HTR-8/SVneo (cell line): ENCODE measurements at regions not wholly inside any gene's neighbourhood (a gene's known extent, or its start where the extent isn't known, plus 50 kb on each side); places are given as distances from the start of the nearest gene placed in this dataset.
A peak's percentile ranks its signal among the peaks of the same experiment; 100 is the strongest.
"Not testable (repeated sequence)": the region's sequence is repeated elsewhere in the genome, so short reads cannot be mapped to it uniquely, and the experiment has no call there.

Source experiments
- DNase-seq: peaks from one replicate; pipeline ENCODE4 v3.0.0; 2011; ENCODE audit warnings: low spot score, mixed read lengths; ENCODE audit not compliant: insufficient read length
- FAIRE-seq: peaks from 2 replicates; lab custom pipeline; 2011; peaks lifted over from hg19 to GRCh38; lab: Jason Lieb, UNC

DNA sequence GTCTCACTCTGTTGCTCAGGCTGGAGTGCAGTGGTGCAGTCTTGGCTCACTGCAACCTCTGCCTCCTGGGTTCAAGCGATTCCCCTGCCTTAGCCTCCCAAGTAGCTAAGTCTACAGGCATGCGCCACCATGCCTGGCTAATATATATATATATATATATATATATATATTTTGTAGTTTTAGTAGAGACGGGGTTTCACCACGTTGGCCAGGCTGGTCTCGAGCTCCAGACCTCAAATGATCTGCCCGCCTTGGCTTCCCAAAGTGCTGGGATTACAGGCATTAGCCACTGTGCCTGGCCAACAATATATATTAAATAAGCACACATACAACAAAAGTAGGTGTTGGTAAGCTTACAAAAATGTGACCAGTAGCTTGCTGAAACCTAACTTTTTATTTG lies 1364.3 kb downstream of the CDH12 start:
- FAIRE-seq, DNase-seq: not testable (repeated sequence)

DNA sequence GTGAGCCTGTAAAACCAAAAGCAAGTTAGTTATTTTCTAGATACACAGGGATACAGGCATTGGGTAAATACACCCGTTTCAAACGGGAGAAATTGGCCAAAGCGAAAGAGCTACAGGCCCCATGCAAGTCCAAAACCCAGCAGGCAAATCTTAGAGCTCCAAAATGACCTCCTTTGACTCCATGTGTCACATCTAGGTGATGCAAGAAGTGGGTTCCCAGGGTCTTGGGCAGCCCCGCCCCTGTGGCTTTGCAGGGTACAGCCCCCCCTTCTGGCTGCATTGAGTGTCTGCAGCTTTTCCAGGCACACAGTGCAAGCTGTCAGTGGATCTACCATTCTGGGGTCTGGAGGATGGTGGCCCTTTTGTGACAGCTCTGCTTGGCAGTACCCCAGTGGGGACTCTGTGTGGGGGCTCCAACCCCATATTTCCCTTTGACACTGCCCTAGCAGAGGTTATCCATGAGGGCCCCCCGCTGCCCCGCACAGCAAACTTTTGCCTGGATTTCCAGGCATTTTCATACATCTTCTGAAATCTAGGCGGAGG lies 1367.6 kb downstream of the CDH12 start:
- FAIRE-seq, DNase-seq: not testable (repeated sequence)

DNA sequence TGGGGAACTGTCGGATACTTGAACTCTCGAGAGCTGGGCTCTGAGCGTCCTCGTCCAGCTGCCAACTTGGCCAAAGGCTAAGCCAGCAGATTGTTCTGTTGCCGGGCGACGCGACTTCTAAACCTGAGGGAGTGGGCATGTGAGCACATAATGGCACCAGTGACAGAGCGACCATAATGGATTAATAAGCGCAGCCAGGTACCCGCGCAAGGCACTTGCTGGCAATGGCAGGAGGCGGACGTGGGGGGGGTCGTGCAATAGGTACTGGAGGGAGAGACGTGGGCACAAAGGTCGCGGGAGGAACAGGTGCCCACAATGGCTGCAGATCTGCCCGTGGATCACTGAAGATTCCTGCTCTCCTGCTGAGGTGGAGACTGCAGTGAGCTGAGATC lies 1368.7 kb downstream of the CDH12 start:
- FAIRE-seq = not testable (repeated sequence)

DNA sequence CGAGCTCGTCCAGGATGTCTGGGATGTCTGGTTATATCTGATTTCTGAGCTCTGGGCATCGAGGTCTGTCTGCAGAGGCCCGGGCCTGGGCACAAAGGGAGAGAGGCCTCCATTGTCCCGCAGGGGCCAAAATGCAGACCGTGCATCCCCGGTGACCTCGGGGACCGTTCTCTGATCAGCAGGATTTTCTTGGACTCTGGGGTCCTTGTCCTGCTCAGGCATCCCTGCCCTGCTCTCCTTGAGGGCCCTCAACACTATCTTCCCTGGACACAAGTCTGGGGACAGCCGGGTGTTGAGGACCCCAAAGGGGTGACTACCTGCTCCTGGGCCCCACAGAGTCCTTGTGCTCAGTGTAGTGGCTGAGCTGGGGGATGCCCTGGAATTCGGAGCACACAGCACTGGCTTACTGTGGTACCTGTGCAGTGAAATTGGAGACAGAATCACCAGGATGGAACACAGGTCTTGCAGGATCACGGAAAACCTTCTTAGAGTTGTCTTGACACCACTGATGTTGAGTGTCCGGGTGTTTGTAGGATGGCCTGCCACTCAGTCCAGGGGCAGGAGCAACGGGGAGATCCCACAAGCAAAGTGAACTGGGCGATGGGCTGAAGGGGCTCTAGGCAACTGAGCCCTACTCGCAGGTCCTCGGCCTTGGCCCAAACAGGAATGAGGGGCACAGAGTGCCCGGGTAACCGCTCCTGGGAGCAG lies 1369.2 kb downstream of the CDH12 start:
- not testable (repeated sequence) for DNase-seq, FAIRE-seq

More for the DNA sequence above, 1368.7 kb downstream of the CDH12 start:
- not testable (repeated sequence) for DNase-seq

DNA sequence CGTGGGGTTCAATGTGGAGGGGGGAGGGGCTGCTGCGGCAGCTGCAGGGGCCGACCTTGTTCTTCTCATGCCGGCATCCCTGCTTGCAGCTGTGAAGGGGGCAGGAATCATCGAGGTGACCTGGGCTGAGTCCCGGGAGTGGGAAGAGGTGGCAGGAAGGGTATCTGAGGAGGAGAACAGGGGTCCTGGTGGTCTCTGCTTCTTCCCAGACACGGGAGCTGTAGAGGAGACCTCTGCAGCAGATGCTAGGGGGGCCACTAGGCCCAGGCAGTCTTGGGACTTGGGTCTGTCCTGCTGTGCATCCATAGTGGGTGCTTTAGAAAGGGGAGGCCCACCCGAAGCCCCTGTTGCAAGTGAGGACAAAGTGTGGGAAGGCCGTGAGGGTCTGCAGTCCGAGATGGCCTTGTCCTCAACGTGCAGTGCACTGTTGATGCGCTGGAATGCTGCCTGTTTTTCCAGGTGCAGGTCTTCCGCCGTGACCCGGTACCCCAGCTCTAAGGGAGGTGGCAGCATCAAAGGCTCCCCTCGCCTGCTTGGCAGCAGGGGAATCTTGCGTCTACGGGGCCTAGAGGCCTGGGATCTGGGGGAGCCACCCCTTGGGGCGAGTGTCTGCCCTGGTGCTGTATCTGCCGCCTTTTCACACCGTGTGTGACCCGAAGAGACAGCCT lies 1370.0 kb downstream of the CDH12 start:
- FAIRE-seq = not testable (repeated sequence)

DNA sequence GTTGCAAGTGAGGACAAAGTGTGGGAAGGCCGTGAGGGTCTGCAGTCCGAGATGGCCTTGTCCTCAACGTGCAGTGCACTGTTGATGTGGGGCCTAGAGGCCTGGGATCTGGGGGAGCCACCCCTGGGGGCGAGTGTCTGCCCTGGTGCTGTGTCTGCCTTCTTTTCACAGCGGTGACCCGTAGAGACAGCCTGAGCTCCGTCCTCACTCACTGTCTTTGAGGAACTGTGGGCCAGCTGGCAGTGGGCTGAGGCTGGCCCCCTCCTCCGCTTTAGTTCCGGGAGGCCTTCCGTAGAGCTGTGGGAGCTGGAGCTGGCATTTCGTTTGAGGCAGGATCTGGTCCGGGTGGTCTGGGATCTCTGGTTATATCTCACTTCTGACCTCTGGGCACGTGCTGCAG lies 1370.6 kb downstream of the CDH12 start:
- DNase-seq = not testable (repeated sequence)

More for the DNA sequence above, 1370.0 kb downstream of the CDH12 start:
- DNase-seq = not testable (repeated sequence)

DNA sequence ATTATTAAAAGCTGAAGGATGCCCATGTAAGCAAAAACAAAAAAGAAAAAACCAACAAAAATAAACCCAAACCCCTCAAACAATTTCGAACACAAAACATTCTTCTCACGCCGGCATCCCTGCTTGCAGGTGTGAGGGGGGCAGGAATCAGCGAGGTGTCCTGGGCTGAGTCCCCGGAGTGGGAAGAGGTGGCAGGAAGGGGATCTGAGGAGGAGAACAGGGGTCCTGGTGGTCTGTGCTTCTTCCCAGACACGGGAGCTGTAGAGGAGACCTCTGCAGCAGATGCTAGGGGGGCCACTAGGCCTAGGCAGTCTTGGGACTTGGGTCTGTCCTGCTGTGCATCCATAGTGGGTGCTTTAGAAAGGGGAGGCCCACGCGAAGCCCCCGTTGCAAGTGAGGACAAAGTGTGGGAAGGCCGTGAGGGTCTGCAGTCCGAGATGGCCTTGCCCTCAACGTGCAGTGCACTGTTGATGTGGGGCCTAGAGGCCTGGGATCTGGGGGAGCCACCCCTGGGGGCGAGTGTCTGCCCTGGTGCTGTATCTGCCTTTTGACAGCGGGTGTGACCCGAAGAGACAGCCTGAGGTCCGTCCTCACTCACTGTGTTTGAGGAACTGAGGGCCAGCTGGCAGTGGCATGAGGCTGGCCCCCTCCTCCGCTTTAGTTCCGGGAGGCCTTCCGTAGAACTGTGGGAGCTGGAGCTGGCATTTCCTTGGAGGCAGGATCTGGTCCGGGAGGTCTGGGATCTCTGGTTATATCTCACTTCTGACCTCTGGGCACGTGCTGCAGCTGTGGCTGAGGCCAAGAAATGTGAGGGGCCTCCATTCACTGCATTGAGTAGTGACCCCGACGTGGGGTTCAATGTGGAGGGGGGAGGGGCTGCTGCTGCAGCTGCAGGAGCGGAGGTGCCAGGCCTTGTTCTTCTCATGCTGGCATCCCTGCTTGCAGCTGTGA lies 1371.5 kb downstream of the CDH12 start:
- FAIRE-seq, DNase-seq: not testable (repeated sequence)

More for the DNA sequence above, 1370.6 kb downstream of the CDH12 start:
- FAIRE-seq = not testable (repeated sequence)

DNA sequence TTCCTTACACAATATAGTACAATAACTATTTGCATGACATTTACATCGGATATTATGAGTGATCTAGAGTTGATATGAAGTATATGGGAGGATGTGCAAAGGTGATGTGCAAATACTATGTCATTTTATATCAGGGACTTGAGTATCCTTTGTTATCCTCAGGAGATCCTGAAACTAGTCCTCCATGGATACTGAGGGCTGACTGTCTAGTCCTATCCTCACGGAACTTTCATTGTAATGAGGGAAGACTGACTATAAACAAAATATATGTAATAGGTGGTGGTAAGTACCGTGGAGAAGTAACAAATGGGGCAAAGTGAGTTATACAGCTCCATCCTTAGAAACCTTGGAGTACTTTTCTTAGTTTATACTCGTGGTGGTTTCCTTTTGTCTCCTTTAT lies 1373.1 kb downstream of the CDH12 start:
- FAIRE-seq = not testable (repeated sequence)

DNA sequence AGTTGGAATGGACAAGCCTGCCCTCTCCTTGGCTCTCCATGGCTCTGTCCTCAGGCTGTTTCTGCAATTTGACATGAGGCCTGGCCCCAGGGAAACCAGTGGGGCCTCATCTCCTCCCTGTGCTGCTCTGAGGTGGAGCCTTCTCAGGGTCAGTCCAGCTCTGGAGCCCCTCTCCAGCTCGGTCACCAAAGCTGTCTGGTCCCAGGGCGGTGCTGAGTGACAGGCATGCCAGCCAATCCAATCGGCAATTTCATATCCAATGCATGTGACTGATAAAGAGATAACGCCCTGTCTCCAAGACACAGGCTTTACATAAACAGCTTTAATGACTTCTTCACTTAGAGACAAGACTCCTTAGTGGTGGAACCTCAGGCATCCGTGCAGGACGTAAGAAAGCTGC lies 1379.2 kb downstream of the CDH12 start:
- FAIRE-seq, DNase-seq: not testable (repeated sequence)

More for the DNA sequence above, 1373.1 kb downstream of the CDH12 start:
- DNase-seq = peak; percentile 10

DNA sequence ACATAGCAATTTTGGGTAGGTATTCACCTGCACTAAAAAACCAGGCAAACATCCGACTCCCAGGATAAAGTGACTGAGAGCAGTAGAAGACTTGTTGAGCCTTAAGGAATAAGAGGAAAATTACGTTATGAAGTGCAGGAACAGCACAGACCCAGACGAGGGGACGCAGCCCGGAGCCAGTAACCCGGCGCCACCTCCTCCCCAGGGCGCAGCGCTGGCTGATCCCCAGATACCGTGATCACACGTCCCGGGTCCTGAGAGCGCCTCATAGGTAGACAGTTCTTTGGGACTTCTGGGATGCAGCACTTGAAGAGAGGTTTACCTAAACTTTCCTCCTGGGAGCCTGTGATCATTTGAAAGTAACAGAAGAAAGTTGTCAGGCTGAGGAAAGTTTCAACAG lies 1379.7 kb downstream of the CDH12 start:
- FAIRE-seq = not testable (repeated sequence)

DNA sequence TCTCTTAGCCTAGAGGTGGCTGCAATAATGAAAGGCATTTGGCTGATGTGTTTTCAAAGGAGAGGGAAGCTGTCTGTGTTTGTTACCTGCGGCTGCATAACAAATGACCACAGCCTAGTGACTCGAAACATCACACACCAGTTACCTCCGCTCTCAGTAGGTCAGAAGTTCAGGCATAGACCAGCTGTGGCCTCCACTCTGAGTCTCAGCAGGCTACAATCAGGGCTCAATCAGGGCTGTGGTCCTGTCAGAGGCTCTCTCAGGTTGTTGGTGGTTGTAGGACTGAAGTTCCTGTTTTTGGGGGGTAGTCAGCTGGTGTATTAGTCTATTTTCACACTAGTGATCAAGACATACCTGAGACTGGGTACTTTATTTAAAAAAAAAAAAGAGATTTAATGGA lies 1381.5 kb downstream of the CDH12 start:
- not testable (repeated sequence) for FAIRE-seq, DNase-seq

More for the DNA sequence above, 1379.7 kb downstream of the CDH12 start:
- not testable (repeated sequence) for DNase-seq

DNA sequence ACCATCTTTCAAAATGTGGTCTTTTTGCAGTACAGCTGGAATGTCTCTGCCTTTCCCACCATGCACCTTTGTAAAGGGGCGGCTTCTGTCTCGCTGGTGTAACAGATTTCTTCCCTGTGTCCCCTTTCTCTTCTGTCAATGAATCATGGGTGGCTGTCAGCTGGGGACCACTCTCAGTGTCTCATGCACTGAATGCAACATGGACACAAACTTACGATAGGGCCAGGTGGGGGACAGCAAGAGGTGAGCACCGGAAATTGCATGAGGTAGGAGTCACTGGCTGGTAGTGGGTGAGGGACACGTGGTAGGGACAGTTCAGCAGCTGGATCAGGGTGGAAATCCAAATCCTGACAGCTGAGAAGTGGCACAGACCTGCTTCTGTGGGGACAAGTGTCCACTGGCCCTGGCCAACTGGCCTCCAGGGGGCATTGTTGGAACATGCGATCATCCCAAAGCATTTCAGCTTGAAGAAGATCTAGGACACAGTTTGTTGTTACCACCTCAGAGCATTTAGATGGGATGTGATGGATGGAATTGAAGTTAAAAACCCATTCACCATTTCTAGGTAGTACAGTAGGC lies 1383.5 kb downstream of the CDH12 start:
- not testable (repeated sequence) for FAIRE-seq, DNase-seq

DNA sequence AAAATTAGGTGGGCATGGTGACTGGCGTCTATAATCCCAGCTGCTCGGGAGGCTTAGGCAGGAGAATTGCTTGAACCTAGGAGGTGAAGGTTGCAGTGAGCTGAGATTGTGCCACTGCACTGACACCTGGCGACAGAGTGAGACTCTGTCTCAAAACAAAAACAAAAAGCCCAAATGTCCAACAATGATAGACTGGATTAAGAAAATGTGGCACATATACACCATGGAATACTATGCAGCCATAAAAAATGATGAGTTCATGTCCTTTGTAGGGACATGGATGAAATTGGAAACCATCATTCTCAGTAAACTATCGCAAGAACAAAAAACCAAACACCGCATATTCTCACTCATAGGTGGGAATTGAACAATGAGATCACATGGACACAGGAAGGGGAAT lies 1385.6 kb downstream of the CDH12 start:
- FAIRE-seq, DNase-seq: not testable (repeated sequence)

DNA sequence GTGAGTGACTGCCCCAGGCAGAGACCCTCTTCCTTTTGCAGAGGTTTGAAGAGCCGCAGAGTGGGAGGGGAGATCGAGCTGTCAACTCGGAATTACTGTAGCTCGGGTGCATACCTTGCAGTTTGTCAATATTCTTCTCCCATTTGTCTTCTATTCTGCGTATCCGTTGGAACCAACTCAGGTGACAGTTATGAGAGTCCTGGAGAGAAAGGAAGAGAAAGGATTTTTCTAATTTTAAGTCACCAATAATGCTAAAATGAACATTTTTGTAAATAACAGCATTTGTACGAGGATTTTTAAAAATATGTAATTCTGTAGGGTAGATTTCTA lies 1393.4 kb downstream of the CDH12 start:
- DNase-seq, FAIRE-seq: not testable (repeated sequence)

DNA sequence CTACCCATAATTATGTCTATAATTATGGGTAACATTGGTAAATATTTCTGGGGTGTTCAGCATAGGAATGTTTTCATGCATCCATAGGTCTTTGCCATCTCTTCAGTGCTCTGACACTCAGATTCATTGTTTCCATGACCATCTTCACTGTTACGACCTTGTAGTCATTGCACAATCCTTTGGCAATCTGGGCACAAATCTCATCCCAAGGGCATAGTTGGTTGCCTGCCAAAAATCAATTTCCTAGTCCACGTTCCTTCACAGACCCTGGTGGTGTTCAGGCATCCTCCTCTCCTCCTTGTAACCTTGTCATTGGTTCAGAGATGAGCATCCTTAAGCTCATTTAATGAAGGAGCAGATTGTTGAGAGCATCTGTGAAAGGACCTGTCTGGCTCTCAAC lies 1400.7 kb downstream of the CDH12 start:
- DNase-seq = no peak
- FAIRE-seq = peak; percentile 23

DNA sequence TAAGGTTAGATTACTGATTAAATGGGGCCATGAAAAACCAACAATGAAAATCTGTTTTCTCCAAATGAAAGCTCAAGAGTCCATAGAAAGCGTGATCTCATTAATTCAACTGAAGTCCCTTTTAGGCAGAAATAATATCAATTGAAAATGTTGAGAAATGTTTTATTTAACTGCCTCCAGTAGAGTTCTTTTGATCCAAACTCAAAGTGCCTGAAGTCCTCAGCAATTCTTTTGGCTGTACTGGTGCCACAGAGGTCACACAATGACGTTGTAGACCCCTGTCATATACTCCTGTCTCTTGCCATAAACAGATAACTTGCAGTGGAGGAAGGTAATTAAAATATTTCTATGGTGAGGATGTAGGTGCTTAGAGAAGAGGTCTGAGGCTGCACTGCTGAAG lies 1420.5 kb downstream of the CDH12 start:
- FAIRE-seq = no peak
- no peak for DNase-seq

DNA sequence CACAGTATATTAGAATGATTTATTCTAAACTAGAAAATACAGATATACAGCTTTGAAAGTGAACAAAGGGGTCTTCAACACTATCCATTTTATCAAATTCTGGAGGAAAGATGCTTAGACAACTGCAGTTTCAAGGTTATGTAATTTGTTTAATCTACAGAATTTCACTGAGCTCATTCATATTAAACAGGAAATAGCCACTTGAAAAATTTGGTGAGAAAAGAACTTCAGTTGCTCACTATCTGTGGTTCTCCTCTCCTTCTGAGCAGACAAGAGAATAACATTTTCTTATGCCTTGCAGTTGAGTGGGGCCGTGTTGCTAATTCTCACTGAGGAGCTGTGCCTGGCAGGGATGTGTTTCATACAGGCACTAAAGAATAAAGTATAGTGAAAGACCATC lies 1428.2 kb downstream of the CDH12 start:
- no peak for FAIRE-seq
- no peak for DNase-seq

DNA sequence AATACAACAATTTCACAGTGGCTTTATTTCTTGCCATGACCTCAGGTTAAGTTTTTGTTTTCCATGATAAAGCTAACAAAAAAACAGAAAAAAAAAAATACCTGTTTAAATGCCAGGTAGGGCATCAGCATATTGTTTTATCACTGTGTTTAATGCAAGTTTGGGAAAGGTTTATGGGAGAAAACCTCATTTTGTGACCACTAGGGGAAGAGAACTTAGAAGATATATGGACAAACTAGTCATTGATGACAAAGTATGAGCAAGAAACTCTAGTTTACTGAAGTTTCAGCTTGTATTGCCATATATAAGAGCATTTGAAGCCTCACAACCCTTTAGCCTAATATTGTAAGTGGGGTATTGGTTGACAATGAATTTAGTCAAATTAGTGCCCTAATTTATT lies 1431.4 kb upstream of the CDH18 start:
- DNase-seq (no peak), FAIRE-seq (no peak)

DNA sequence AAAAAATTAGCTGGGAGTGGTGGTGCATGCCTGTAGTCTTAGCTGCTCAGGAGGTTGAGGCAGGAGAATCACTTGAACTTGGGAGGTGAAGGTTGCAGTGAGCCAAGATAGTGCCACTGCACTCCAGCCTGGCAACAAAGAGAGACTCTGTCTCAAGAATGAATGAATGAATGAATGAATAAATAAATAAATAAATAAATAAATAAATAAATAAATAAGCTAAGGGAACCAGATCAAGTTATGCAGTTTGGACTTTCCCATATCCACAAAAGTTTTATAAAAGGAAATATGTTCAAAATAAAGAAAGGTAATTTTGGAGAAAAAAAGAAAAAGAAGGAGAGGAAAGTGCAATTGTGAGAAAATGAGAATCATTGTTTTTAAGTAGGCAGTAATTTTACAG lies 1414.1 kb upstream of the CDH18 start:
- not testable (repeated sequence) for DNase-seq, FAIRE-seq

DNA sequence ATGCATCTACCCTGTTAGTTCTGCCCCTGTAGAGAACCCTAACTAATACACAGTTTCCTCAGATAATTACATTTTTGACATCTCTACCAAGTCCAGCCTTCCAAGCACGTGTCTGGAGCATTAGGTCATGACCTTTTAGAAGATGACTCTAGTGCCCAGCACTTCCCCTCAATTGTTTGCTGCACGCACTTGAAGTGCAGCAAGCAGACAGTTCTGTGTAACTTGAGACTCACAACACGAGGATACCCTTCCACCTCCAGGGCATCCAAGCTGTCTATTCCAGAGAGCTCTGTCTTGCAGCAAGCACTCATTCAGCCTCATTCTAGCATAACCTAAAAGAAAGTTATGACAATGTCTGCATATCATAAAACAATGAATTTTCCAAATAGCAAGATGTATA lies 1410.5 kb upstream of the CDH18 start:
- no peak for DNase-seq
- FAIRE-seq = peak; percentile 36
